Hematopoietic multipotent progenitor cell treated with erythropoietin and hydrocortisone succinate and interleukin-3 and kit ligand, for 17 days (in vitro differentiated cells): ENCODE measurements at regions not wholly inside any gene's neighbourhood (a gene's known extent, or its start where the extent isn't known, plus 50 kb on each side); places are given as distances from the start of the nearest gene placed in this dataset.

Experiments used
- DNase-seq: peaks from one replicate; pipeline ENCODE4 v3.0.0-alpha.2; 2015; ENCODE audit warnings: low spot score

GRCh38 chr2:190809876-190810525 lies 70.6 kb upstream of the GLS start:
- DNase-seq = no peak

- no peak for DNase-seq
These were observed 69.5 kb upstream of the GLS start for GRCh38 chr2:190810981-190811587.

GRCh38 chr2:190811811-190812210 lies 68.8 kb upstream of the GLS start:
- DNase-seq = no peak

- no peak for DNase-seq
These were observed 67.9 kb upstream of the GLS start for GRCh38 chr2:190812506-190813294.

- DNase-seq = no peak
These were observed 65.4 kb upstream of the GLS start for GRCh38 chr2:190815226-190815625.

- DNase-seq = no peak
These were observed 63.5 kb upstream of the GLS start for GRCh38 chr2:190817082-190817481.

GRCh38 chr2:190819840-190820301 lies 60.8 kb upstream of the GLS start:
- DNase-seq = no peak

- no peak for DNase-seq
These were observed 60.2 kb upstream of the GLS start for GRCh38 chr2:190820416-190820815.

- DNase-seq = no peak
These were observed 58.6 kb upstream of the GLS start for GRCh38 chr2:190822043-190822442.

- DNase-seq = no peak
These were observed 52.9 kb upstream of the GLS start for GRCh38 chr2:190827720-190828119.

- DNase-seq = no peak
These were observed 51.0 kb upstream of the GLS start for GRCh38 chr2:190829642-190830041.
